NCI-H146 (cell line): ENCODE measurements at regions not wholly inside any gene's neighbourhood (a gene's known extent, or its start where the extent isn't known, plus 50 kb on each side); places are given as distances from the start of the nearest gene placed in this dataset.

Experiments used
- DNase-seq: peaks from one replicate; lab custom pipeline; 2025; lab: John Stamatoyannopoulos, UW

DNA sequence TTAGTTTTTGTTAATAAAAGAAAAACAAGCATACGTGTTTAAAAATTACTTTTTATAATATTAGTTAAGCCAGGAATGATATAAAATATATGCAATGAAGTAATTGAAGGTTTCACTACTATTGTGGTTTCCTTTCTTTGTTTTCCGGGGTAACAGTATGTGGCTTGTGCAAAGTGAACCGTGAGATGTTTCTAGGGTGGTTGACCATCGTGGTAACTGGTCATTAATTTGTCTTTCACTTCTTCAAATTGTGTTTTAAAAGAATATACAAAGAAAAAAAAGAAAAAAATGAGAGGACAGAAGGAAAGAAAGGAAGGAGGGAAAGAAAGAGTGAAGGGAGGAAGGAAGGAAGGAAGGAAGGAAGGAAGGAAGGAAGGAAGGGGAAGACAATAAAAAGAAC, 330.1 kb upstream of the CPXCR1 start:
- DNase-seq = no peak

DNA sequence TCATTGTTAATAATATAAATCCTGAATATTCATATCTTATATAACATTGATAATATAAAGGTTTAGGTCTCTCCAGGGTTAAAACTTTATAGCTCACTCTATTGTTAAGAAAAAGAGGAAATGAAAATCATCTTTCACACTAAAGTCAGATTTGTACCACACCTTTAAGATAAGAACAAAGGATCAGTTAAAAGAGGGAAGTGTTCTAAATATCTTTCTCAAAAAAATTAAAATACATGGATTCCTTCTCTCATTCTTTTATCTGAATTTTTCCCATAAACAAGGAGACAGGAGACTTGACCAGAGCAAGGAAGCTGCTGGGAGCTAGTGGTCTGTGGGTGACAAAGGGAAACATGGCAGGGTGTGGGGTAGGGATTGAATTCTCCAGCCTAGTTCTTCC, 323.0 kb upstream of the CPXCR1 start:
- DNase-seq = no peak

DNA sequence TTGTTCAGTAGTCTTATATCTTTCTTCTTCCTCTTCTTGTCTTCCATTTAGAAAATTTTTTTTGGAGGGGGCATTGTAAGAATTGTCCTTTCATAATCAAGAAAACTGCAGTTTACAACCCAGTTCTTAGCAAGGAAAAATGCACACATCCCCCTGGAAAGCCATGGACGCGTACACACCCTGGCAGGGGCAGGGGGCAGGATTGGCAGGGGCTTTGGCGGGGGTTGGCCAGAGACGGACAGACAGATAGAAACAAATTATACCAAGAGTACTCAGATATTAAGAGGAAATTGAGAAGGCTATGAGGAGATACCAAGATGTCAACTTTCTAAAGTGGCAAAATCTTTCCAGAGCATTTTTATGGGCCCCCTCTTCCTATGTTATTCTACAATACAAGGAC, 322.5 kb upstream of the CPXCR1 start:
- no peak for DNase-seq

DNA sequence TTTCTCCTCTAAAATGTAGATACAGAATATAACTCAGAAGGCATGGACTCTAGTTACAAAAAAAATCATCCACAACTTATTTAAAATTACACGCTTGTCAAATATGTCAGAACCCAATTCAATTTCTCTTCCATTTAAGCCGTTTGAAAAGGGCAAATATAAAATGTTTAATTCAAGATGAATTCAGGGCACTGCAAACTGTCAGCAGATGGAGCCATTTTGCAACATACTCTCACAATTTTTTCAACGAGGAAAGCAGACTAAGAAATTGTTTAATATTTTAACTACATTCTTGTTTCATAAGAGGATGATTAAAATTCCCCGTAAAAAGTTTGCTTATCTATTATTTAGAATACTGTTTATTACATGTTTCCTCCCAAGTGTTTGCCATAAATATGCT, 321.3 kb upstream of the CPXCR1 start:
- DNase-seq = no peak

DNA sequence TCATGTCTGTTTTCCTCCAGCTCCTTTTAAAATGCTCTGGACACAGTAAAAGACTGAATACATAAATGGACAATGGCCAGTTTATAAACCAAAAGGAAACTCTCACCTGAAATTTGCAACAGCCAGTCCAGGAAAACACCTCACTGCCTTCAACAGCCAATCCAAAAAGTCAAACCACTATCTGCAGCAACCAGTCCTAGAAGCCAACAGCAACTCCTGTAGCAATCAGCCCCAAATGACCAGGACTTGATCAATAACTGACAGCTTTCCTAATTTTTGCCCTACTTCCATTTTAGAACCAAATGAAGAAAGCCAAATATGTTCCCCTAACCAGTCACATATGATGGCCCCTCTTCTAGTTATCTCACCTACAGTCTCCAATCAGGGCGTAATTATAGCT, 309.5 kb upstream of the CPXCR1 start:
- DNase-seq = no peak

DNA sequence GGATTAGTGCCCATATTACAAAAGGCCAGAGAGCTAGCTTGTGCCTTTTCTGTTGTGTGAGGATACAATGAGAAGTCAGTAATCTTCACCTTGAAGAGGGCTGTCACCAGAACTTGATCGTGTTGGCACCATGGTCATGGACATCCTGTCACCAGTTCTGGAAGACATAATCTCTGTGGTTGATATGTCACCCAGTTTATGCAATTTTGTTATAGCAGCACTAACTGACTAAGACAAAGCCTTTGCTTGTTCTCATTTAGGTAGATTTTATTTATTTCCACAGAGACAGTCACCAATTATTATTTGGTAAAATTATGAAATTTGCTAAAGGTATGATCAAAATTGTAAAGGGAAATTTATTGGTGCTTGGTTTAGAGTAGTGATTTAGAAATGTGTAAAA, 308.8 kb upstream of the CPXCR1 start:
- no peak for DNase-seq

DNA sequence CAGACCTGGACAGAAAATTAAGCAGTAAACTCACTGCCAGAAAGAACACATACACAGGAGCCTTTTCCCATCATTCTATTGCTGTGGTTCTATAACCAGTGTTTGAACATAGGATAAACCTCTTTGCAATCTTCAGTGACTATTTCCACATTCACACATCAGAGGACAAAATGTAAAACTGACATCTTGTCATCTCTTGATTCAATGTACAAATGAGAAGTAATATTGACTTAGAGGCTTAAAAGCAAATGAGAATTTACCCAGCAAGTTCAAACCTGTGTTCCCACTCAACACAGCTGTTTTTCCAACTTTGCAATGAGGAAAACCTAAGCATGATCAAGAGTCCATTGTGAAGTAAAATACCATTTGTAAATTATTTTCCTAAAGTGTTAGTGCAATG, 307.1 kb upstream of the CPXCR1 start:
- no peak for DNase-seq
